Heart left ventricle (tissue), 16 donors: ENCODE measurements at regions not wholly inside any gene's neighbourhood (a gene's known extent, or its start where the extent isn't known, plus 50 kb on each side); places are given as distances from the start of the nearest gene placed in this dataset.

Experiments used
- ATAC-seq, 4 donors: fragments of 200-7000 bp; cut with Tn5 transposase; one replicate each; pipeline ENCODE4 v1.9.1; 2020 to 2022; ENCODE audit warnings: moderate library complexity in 4 of 4, mild to moderate bottlenecking in 3 of 4, moderate number of reproducible peaks in 1 of 4
- DNase-seq, 5 donors: peaks; one replicate each; pipeline ENCODE4 v3.0.0-alpha.2; 2020
- H3K27ac ChIP-seq, 12 donors: fragments of 200-600 bp; sonication (generic) in 4 of 12; one replicate each; pipeline versions ENCODE4 v1.5.0 to v1.8.0; 2016 to 2022; ENCODE audit warnings: mild to moderate bottlenecking in 2 of 12
- H3K27me3 ChIP-seq, 9 donors: fragments of 200-600 bp; sonication (generic) in 2 of 9; one replicate each; pipeline versions ENCODE4 v1.5.1 to v1.8.0; 2016 to 2022; ENCODE audit warnings: mild to moderate bottlenecking in 3 of 9
- H3K36me3 ChIP-seq, 9 donors: fragments of 200-600 bp; sonication (generic) in 2 of 9; one replicate each; pipeline versions ENCODE4 v1.5.0 to v1.8.0; 2018 to 2022; ENCODE audit warnings: mild to moderate bottlenecking in 2 of 9
- H3K4me1 ChIP-seq, 12 donors: fragments of 200-600 bp; sonication (generic) in 4 of 12; one replicate each; pipeline versions ENCODE4 v1.5.0 to v1.8.0; 2016 to 2022; ENCODE audit warnings: mild to moderate bottlenecking in 3 of 12
- H3K4me3 ChIP-seq, 12 donors: fragments of 200-600 bp; sonication (generic) in 4 of 12; one replicate each; pipeline versions ENCODE4 v1.5.0 to v1.8.0; 2017 to 2022; ENCODE audit warnings: mild to moderate bottlenecking in 9 of 12, moderate library complexity in 4 of 12
- H3K9me3 ChIP-seq, 12 donors: fragments of 200-600 bp; sonication (generic) in 4 of 12; one replicate each; pipeline versions ENCODE4 v1.5.0 to v1.8.0; 2016 to 2022; ENCODE audit warnings: mild to moderate bottlenecking in 1 of 12
- POLR2A ChIP-seq, 2 donors: fragments of 450-650 bp; IDR thresholded peaks; one replicate each; pipeline ENCODE4 v1.6.1; 2017; ENCODE audit warnings: antibody characterized with exemption in 2 of 2, mild to moderate bottlenecking in 2 of 2, moderate library complexity in 2 of 2
- WGBS, 4 donors: extraction: QIAGEN DNeasy Blood & Tissue Kit in 2 of 4; methylation state at CpG; one replicate each; pipeline versions ENCODE4 v1.1.5 to v1.1.7; 2013 to 2018; 5-methylcytosine and 5-hydroxymethylcytosine counted together
- intact Hi-C, 10 donors: fragments of 100-400 bp; cut with DNase I; formaldehyde crosslinking; loops; one replicate each; pipeline versions ENCODE4 v1.11.1 to v1.14.2; 2022
- TF ChIP-seq, protein P1 (sequence below), 12 donors: fragments of 200-600 bp; sonication (generic) in 4 of 12; IDR thresholded peaks; one replicate each; pipeline versions ENCODE4 v1.5.0 to v1.8.0; 2018 to 2022; ENCODE audit warnings: antibody characterized with exemption in 12 of 12, mild to moderate bottlenecking in 5 of 12
- donor health status: ischemic (EF 13 %, LVEDD 7.1; RV severe dilation, severe dysfunction).
- donor health status: healthy with polysubstance abuse.
- donor health status: DM: no; HTN: yes; CAD: no.
- donor health status: DM: no; HTN: no; CAD: no.
- donor health status: ischemic (EF 25% LVEDD 6.9; RV normal size, moderate dysfunction).
- donor health status: ischemic (EF 25% LVEDD 5.7; RV mildly dilated, moderate dysfunction).
- donor health status: healthy.
- donor health status: DM: yes; HTN: yes; CAD: no.
- donor health status: ischemic (EF 35%, LVEDD 5.7; RV mildly dilated, moderate dysfunction).
- donor health status: nonischemic (EF 11% LVEDD 7.7; RV severe dilation, severe dysfunction).
- donor health status: DM: yes; HTN: yes; CAD: no.
- donor health status: PGD.
- donor health status: ischemic (EF 29% LVEDD 5.4; RV normal size, mild dysfunction).
- donor health status: nonischemic (EF 23%, LVEDD 6.1; RV moderate dilation, normal function).

DNA sequence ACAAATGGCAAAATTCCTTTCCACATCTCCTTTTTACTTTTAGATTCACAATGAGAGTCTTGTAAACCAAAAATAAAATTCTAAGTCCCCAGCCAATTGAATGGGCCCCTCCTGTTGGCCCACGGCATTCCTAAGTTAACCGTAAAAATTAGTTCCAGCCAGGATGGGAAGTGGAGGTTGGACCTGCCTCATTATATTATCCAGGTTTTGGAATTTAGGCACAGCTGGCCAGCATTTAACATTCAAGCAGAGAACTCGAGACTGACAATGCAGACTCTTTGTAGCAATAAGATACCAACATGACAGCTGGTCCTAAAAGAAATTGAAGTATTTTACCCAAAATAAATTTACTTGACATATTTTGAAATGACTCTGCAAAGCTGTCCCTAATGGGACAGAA lies 321.0 kb upstream of the NAALADL2 start:
- H3K4me1 ChIP-seq = peaks cover 0 to 2% (median 0%) of the 10 kb centered on the region in 12 donors
- intact Hi-C loops = no loop called here
- H3K27me3 ChIP-seq = no peaks in the 10 kb centered on the region
- H3K4me3 ChIP-seq = no peak overlapping the region
- H3K9me3 ChIP-seq = no peaks in the 10 kb centered on the region
- no peaks in the 10 kb centered on the region for H3K36me3 ChIP-seq
- 54 to 82% (median 73%) methylated on average over 3 of the region's 3 CpGs for WGBS, 4 donors
- DNase-seq = no peak
- no peak overlapping the region for H3K27ac ChIP-seq
- TF ChIP-seq, protein P1, sequence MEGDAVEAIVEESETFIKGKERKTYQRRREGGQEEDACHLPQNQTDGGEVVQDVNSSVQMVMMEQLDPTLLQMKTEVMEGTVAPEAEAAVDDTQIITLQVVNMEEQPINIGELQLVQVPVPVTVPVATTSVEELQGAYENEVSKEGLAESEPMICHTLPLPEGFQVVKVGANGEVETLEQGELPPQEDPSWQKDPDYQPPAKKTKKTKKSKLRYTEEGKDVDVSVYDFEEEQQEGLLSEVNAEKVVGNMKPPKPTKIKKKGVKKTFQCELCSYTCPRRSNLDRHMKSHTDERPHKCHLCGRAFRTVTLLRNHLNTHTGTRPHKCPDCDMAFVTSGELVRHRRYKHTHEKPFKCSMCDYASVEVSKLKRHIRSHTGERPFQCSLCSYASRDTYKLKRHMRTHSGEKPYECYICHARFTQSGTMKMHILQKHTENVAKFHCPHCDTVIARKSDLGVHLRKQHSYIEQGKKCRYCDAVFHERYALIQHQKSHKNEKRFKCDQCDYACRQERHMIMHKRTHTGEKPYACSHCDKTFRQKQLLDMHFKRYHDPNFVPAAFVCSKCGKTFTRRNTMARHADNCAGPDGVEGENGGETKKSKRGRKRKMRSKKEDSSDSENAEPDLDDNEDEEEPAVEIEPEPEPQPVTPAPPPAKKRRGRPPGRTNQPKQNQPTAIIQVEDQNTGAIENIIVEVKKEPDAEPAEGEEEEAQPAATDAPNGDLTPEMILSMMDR (IDR thresholded peaks at IDR 0.05) = no peak
- no peak for ATAC-seq

GRCh38 chr3:174540116-174540908 lies 318.8 kb upstream of the NAALADL2 start:
- DNase-seq (no peak), ATAC-seq (no peak)
- WGBS, 4 donors = 72 to 81% (median 75%) methylated on average over 3 of the region's 3 CpGs
- intact Hi-C loops = no loop called here
- Histone ChIP-seq H3K4me3 (no peak overlapping the region), H3K4me1 (no peaks in the 10 kb centered on the region), H3K36me3 (no peaks in the 10 kb centered on the region), H3K27ac (no peak overlapping the region), H3K9me3 (no peaks in the 10 kb centered on the region), H3K27me3 (no peaks in the 10 kb centered on the region)
- TF ChIP-seq, protein P1 (IDR thresholded peaks at IDR 0.05) = no peak
- TF ChIP-seq POLR2A (IDR thresholded peaks at IDR 0.05) = no peak

DNA sequence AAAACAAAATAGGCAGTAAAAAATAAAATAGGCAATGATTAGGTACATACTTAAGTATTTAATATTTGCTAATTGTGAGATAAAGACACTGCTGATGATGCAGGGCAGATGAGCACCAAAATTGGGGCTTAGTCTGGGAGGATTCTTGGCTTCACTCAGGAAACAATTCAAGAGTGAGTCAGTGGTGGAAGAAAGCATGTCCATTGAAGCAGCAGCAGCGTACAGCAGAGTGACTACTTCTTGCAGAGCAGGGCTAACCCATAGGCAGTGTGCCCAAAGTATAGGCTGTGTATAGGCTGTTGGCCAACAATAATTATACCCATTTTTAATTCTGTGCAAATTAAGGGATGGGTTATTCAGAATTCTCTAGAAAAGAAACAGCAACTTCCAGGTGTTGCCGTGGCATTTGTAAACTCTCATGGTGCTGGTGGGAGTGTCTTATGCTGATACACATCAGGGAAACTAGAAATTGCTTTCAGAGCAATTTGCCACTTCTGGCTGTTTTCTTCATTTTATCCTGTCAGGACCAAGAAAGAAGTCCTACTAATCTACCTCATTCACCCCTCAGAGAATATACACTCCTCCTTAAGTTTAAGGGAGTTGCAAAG lies 317.3 kb upstream of the NAALADL2 start:
- no peak for ATAC-seq
- Histone ChIP-seq H3K4me3 (no peak overlapping the region), H3K36me3 (no peaks in the 10 kb centered on the region), H3K9me3 (no peaks in the 10 kb centered on the region), H3K27me3 (no peaks in the 10 kb centered on the region), H3K4me1 (no peaks in the 10 kb centered on the region), H3K27ac (no peak overlapping the region)
- intact Hi-C loops = no loop called here
- DNase-seq = no peak
- TF ChIP-seq, protein P1 (IDR thresholded peaks at IDR 0.05) = no peak
- no peak for TF ChIP-seq POLR2A (IDR thresholded peaks at IDR 0.05)
- 88 to 94% (median 89%) methylated on average over 2 of the region's 2 CpGs for WGBS, 4 donors

GRCh38 chr3:174547801-174548435 lies 311.2 kb upstream of the NAALADL2 start:
- ATAC-seq (peak in 1 of 4 donors; percentile 42), DNase-seq (no peak)
- Histone ChIP-seq H3K9me3 (no peaks in the 10 kb centered on the region), H3K4me1 (peaks cover 0 to 14% (median 0%) of the 10 kb centered on the region in 12 donors), H3K4me3 (no peak overlapping the region), H3K27ac (peak overlapping the region in 1 of 12 donors; percentile 30), H3K36me3 (no peaks in the 10 kb centered on the region), H3K27me3 (no peaks in the 10 kb centered on the region)
- intact Hi-C loops = no loop called here
- no peak for TF ChIP-seq POLR2A (IDR thresholded peaks at IDR 0.05)
- TF ChIP-seq, protein P1 (IDR thresholded peaks at IDR 0.05) = no peak
- 20 to 25% (median 24%) methylated on average over 2 of the region's 2 CpGs for WGBS, 4 donors
